ENCODE measurements at regions not wholly inside any gene's neighbourhood (a gene's known extent, or its start where the extent isn't known, plus 50 kb on each side); places are given as distances from the start of the nearest gene placed in this dataset.

DNA sequence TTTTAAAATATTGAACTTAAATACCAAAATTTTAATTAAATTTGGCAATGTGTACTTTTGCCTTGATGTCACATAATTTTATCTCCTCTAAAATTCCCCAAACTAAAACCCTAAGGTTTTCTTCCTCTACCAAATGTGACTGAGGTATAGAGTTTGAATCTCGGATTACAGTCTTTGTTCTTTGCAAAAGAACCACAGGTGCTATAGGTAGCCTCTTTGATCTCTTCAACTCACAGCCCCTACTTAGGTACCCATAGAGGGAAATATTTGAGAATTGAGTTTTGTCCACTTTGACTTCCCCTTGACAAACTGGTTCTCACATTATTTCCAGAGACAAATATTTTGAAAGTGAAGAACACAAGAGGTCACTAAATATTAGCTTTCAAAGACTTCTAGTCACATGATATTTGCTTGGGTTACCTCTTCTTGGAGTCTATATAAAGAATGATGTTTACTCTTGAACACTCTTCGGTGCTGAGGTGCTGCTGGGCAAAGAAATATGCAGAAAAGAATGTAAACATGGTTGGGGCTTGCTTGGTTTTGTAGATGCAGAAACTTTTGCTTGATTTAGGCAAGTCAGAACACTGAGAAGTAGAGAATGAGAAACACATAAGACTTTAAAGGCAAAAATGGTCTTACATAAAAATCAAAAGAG is 120.8 kb upstream of the MCTP2 start:
- TF ChIP-seq RXRA (IDR thresholded peaks at IDR 0.05; ENCODE audit: insufficient read depth, low read depth, low read length), result no peak
- TF ChIP-seq CBX5 (IDR thresholded peaks at IDR 0.05; ENCODE audit: low read depth, low read length), result no peak
- TF ChIP-seq, protein P1, sequence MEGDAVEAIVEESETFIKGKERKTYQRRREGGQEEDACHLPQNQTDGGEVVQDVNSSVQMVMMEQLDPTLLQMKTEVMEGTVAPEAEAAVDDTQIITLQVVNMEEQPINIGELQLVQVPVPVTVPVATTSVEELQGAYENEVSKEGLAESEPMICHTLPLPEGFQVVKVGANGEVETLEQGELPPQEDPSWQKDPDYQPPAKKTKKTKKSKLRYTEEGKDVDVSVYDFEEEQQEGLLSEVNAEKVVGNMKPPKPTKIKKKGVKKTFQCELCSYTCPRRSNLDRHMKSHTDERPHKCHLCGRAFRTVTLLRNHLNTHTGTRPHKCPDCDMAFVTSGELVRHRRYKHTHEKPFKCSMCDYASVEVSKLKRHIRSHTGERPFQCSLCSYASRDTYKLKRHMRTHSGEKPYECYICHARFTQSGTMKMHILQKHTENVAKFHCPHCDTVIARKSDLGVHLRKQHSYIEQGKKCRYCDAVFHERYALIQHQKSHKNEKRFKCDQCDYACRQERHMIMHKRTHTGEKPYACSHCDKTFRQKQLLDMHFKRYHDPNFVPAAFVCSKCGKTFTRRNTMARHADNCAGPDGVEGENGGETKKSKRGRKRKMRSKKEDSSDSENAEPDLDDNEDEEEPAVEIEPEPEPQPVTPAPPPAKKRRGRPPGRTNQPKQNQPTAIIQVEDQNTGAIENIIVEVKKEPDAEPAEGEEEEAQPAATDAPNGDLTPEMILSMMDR (IDR thresholded peaks at IDR 0.05; ENCODE audit: control extremely low read depth in 1 of 3, insufficient read depth in 1 of 3, low read depth in 1 of 3, low read length in 3 of 3), result no peak
- no peak for TF ChIP-seq HDAC2 (IDR thresholded peaks at IDR 0.05; ENCODE audit: borderline replicate concordance in 1 of 2, low read depth in 2 of 2, low read length in 2 of 2)
- no peak for TF ChIP-seq POLR2AphosphoS5 (IDR thresholded peaks at IDR 0.05; ENCODE audit: low read depth, low read length)
- TF ChIP-seq, protein P2, sequence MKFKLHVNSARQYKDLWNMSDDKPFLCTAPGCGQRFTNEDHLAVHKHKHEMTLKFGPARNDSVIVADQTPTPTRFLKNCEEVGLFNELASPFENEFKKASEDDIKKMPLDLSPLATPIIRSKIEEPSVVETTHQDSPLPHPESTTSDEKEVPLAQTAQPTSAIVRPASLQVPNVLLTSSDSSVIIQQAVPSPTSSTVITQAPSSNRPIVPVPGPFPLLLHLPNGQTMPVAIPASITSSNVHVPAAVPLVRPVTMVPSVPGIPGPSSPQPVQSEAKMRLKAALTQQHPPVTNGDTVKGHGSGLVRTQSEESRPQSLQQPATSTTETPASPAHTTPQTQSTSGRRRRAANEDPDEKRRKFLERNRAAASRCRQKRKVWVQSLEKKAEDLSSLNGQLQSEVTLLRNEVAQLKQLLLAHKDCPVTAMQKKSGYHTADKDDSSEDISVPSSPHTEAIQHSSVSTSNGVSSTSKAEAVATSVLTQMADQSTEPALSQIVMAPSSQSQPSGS (IDR thresholded peaks at IDR 0.05; ENCODE audit: low read length), result no peak

Data from H1 (cell line).